Heart left ventricle (tissue), 13 donors: ENCODE measurements at regions not wholly inside any gene's neighbourhood (a gene's known extent, or its start where the extent isn't known, plus 50 kb on each side); places are given as distances from the start of the nearest gene placed in this dataset.

Source experiments
- CTCF ChIP-seq, 12 donors: fragments of 200-600 bp; sonication (generic) in 4 of 12; IDR thresholded peaks; one replicate each; pipeline versions ENCODE4 v1.5.0 to v1.8.0; 2018 to 2022; ENCODE audit warnings: antibody characterized with exemption in 12 of 12, mild to moderate bottlenecking in 5 of 12
- POLR2A ChIP-seq, 2 donors: fragments of 450-650 bp; IDR thresholded peaks; one replicate each; pipeline ENCODE4 v1.6.1; 2017; ENCODE audit warnings: antibody characterized with exemption in 2 of 2, mild to moderate bottlenecking in 2 of 2, moderate library complexity in 2 of 2
- donor health status: ischemic (EF 13 %, LVEDD 7.1; RV severe dilation, severe dysfunction).
- donor health status: DM: no; HTN: yes; CAD: no.
- donor health status: DM: no; HTN: no; CAD: no.
- donor health status: ischemic (EF 25% LVEDD 6.9; RV normal size, moderate dysfunction).
- donor health status: ischemic (EF 25% LVEDD 5.7; RV mildly dilated, moderate dysfunction).
- donor health status: ischemic (EF 35%, LVEDD 5.7; RV mildly dilated, moderate dysfunction).
- donor health status: nonischemic (EF 11% LVEDD 7.7; RV severe dilation, severe dysfunction).
- donor health status: DM: yes; HTN: yes; CAD: no.
- donor health status: PGD.
- donor health status: ischemic (EF 29% LVEDD 5.4; RV normal size, mild dysfunction).
- donor health status: nonischemic (EF 23%, LVEDD 6.1; RV moderate dilation, normal function).

DNA sequence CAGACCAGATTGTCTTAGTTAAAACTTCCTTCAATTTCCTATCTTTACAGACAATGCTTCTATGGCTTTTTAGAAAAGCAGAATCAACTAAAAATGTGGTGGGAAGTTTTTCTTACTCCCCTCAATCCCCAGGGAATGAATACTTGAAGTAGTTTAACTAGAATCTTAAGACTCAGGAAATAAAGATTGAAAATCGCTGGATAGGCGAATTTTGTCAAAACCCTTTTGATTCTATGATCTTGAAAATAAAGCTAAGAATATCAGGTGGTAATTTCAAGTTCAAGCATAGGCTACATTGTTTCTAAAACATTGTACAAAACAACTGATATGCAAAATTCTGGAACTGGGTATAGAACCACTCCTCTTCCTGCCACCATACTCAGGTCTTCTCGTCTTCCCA is 276.5 kb upstream of the GK2 start:
- TF ChIP-seq CTCF (IDR thresholded peaks at IDR 0.05) (no peak), POLR2A (IDR thresholded peaks at IDR 0.05) (no peak)
